T47D (cell line): ENCODE measurements at regions not wholly inside any gene's neighbourhood (a gene's known extent, or its start where the extent isn't known, plus 50 kb on each side); places are given as distances from the start of the nearest gene placed in this dataset.
"Not testable (repeated sequence)": the region's sequence is repeated elsewhere in the genome, so short reads cannot be mapped to it uniquely, and the experiment has no call there.

ENCODE experiments used
- DNase-seq, 2 experiments: peaks; one replicate each; pipeline versions ENCODE4 v3.0.0 to v3.0.0-alpha.2; 2011 to 2012; ENCODE audit warnings: low read depth in 1 of 2, low spot score in 1 of 2
- JUND ChIP-seq: IDR thresholded peaks from 2 replicates; pipeline ENCODE4 v1.6.1; 2012; ENCODE audit warnings: low read depth
- in situ Hi-C: cut with HindIII; loops from 2 replicates; pipeline ENCODE4 v1.10.0; 2016; ENCODE audit warnings: low sequenced_read_pairs, low pct_unique_long_range_greater_than_20kb

GRCh38 chr1:181931873-181932272 is 129.6 kb downstream of the ZNF648 start:
- TF ChIP-seq JUND: no peak
- no peak for DNase-seq
- in situ Hi-C loops: no loop called here

- no peak for DNase-seq
- TF ChIP-seq JUND: no peak
- in situ Hi-C loops: no loop called here
Measured at GRCh38 chr1:181930187-181930586, 131.3 kb downstream of the ZNF648 start.

- DNase-seq: no peak
- in situ Hi-C loops: no loop called here
- TF ChIP-seq JUND: no peak
Measured at GRCh38 chr1:181926697-181927096, 134.8 kb downstream of the ZNF648 start.

- DNase-seq: not testable (repeated sequence)
Measured at GRCh38 chr1:181924034-181924433, 137.5 kb downstream of the ZNF648 start.

GRCh38 chr1:181919542-181919941 is 142.0 kb downstream of the ZNF648 start:
- in situ Hi-C loops: no loop called here
- no peak for TF ChIP-seq JUND
- no peak for DNase-seq

More at GRCh38 chr1:181924034-181924433, 137.5 kb downstream of the ZNF648 start:
- in situ Hi-C loops: not testable (repeated sequence)

- no peak for TF ChIP-seq JUND
- DNase-seq: no peak
- in situ Hi-C loops: no loop called here
Measured at GRCh38 chr1:181918880-181919525, 142.5 kb downstream of the ZNF648 start.

GRCh38 chr1:181911715-181912114 is 149.8 kb downstream of the ZNF648 start:
- no peak for DNase-seq
- TF ChIP-seq JUND: no peak

GRCh38 chr1:181910905-181911304 is 150.6 kb downstream of the ZNF648 start:
- in situ Hi-C loops: no loop called here
- TF ChIP-seq JUND: no peak
- no peak for DNase-seq

More at GRCh38 chr1:181911715-181912114, 149.8 kb downstream of the ZNF648 start:
- in situ Hi-C loops: no loop called here

GRCh38 chr1:181909010-181909409 is 152.5 kb downstream of the ZNF648 start:
- in situ Hi-C loops: no loop called here
- no peak for DNase-seq
- no peak for TF ChIP-seq JUND

GRCh38 chr1:181906631-181907030 is 154.9 kb downstream of the ZNF648 start:
- in situ Hi-C loops: no loop called here
- no peak for TF ChIP-seq JUND
- DNase-seq: no peak

- TF ChIP-seq JUND: no peak
- in situ Hi-C loops: no loop called here
- no peak for DNase-seq
Measured at GRCh38 chr1:181905944-181906597, 155.4 kb downstream of the ZNF648 start.

GRCh38 chr1:181898773-181899172 is 162.7 kb downstream of the ZNF648 start:
- DNase-seq: no peak
- no peak for TF ChIP-seq JUND
- in situ Hi-C loops: no loop called here

- no peak for DNase-seq
- in situ Hi-C loops: no loop called here
- no peak for TF ChIP-seq JUND
Measured at GRCh38 chr1:181896824-181897223, 164.7 kb downstream of the ZNF648 start.
